Stomach (tissue), 8 donors: ENCODE measurements at regions not wholly inside any gene's neighbourhood (a gene's known extent, or its start where the extent isn't known, plus 50 kb on each side); places are given as distances from the start of the nearest gene placed in this dataset.

ENCODE experiments used
- DNase-seq, 2 donors: peaks; one replicate each; pipeline versions ENCODE4 v3.0.0 to v3.0.0-alpha.2; 2013 to 2019
- H3K27ac ChIP-seq, 5 donors: fragments of 200-600 bp in 4 of 5; sonication (generic) in 4 of 5; one replicate each; pipeline ENCODE4 v1.5.1; 2013 to 2019; ENCODE audit warnings: mild to moderate bottlenecking in 1 of 5, moderate library complexity in 1 of 5
- H3K27me3 ChIP-seq, 3 donors: fragments of 200-600 bp; sonication (generic); one replicate each; pipeline ENCODE4 v1.5.1; 2017 to 2019; ENCODE audit warnings: mixed run types in 1 of 3
- H3K36me3 ChIP-seq, 4 donors: fragments of 200-600 bp; sonication (generic); 1 replicate in 3 of 4; 2 replicates in 1 of 4; pipeline ENCODE4 v1.5.1; 2016 to 2019
- H3K4me1 ChIP-seq, 4 donors: fragments of 200-600 bp; sonication (generic); one replicate each; pipeline ENCODE4 v1.5.1; 2016 to 2019
- H3K4me3 ChIP-seq, 4 donors: fragments of 200-600 bp; sonication (generic) in 3 of 4; one replicate each; pipeline ENCODE4 v1.5.1; 2016 to 2019; ENCODE audit warnings: mild to moderate bottlenecking in 1 of 4
- H3K9me3 ChIP-seq, 4 donors: fragments of 200-600 bp; sonication (generic); one replicate each; pipeline ENCODE4 v1.5.1; 2016 to 2019
- CTCF ChIP-seq, 7 experiments: fragments of 450-650 bp in 4 of 7; fragments of 200-600 bp in 3 of 7; sonication (generic) in 3 of 7; IDR thresholded peaks; one replicate each; pipeline ENCODE4 v1.5.1; 2016 to 2019; ENCODE audit warnings: antibody characterized with exemption in 7 of 7, control low read depth in 2 of 7, mild to moderate bottlenecking in 1 of 7
- EP300 ChIP-seq: sonication (generic); formaldehyde crosslinking; IDR thresholded peaks from one replicate; pipeline ENCODE4 v1.6.1; 2017; ENCODE audit warnings: antibody characterized with exemption
- POLR2A ChIP-seq, 4 donors: fragments of 450-650 bp; IDR thresholded peaks; one replicate each; pipeline ENCODE4 v1.6.1; 2016; ENCODE audit warnings: antibody characterized with exemption in 4 of 4, control low read depth in 2 of 4, mild to moderate bottlenecking in 1 of 4, moderate library complexity in 1 of 4
- POLR2AphosphoS5 ChIP-seq, 3 donors: sonication (generic); formaldehyde crosslinking; IDR thresholded peaks; one replicate each; pipeline ENCODE4 v1.6.1; 2016; ENCODE audit warnings: antibody characterized with exemption in 3 of 3
- WGBS, 5 donors: extraction: QIAGEN DNeasy Blood & Tissue Kit in 3 of 5; methylation state at CpG; one replicate each; pipeline versions ENCODE4 v1.1.5 to v1.1.7; 2013 to 2018; 5-methylcytosine and 5-hydroxymethylcytosine counted together
- intact Hi-C: fragments of 100-400 bp; cut with DNase I; formaldehyde crosslinking; loops from one replicate; pipeline ENCODE4 v1.15.1; 2023; ENCODE audit warnings: low total_unique reads
- donor health status: healthy with polysubstance abuse.
- donor health status: Bipolar disorder and iron deficiency.
- donor health status: healthy.

- intact Hi-C loops = no loop called here
- WGBS, 5 donors = 92 to 100% (median 95%) methylated on average over 2 of the region's 2 CpGs
Observed at GRCh38 chr13:73585236-73585635, 526.4 kb downstream of the KLF5 start.

GRCh38 chr13:73583331-73583730 is 524.5 kb downstream of the KLF5 start:
- H3K36me3 ChIP-seq = no peaks in the 10 kb centered on the region
- H3K27ac ChIP-seq = no peak overlapping the region
- H3K27me3 ChIP-seq = no peaks in the 10 kb centered on the region
- no peak for TF ChIP-seq POLR2A (IDR thresholded peaks at IDR 0.05)
- H3K4me1 ChIP-seq = no peaks in the 10 kb centered on the region
- H3K9me3 ChIP-seq = peaks cover 0 to 4% (median 0%) of the 10 kb centered on the region in 4 donors
- no peak for DNase-seq
- H3K4me3 ChIP-seq = no peak overlapping the region
- intact Hi-C loops = no loop called here
- WGBS, 5 donors = 71 to 79% (median 73%) methylated on average over 3 of the region's 3 CpGs

More at GRCh38 chr13:73585236-73585635, 526.4 kb downstream of the KLF5 start:
- DNase-seq = no peak
- H3K27me3 ChIP-seq = no peaks in the 10 kb centered on the region
- H3K4me3 ChIP-seq = no peak overlapping the region
- no peaks in the 10 kb centered on the region for H3K4me1 ChIP-seq
- no peaks in the 10 kb centered on the region for H3K36me3 ChIP-seq
- peaks cover 0 to 4% (median 0%) of the 10 kb centered on the region in 4 donors for H3K9me3 ChIP-seq
- H3K27ac ChIP-seq = no peak overlapping the region
- TF ChIP-seq EP300 = no peak
- TF ChIP-seq POLR2AphosphoS5 (IDR thresholded peaks at IDR 0.05) = no peak
- no peak for TF ChIP-seq POLR2A (IDR thresholded peaks at IDR 0.05)
- TF ChIP-seq CTCF (IDR thresholded peaks at IDR 0.05) = no peak

- H3K36me3 ChIP-seq = no peaks in the 10 kb centered on the region
- no peak overlapping the region for H3K27ac ChIP-seq
- 67 to 82% (median 80%) methylated on average over 3 of the region's 3 CpGs for WGBS, 5 donors
- no peak overlapping the region for H3K4me3 ChIP-seq
- no peaks in the 10 kb centered on the region for H3K4me1 ChIP-seq
- TF ChIP-seq POLR2A (IDR thresholded peaks at IDR 0.05) (no peak), POLR2AphosphoS5 (IDR thresholded peaks at IDR 0.05) (no peak), CTCF (IDR thresholded peaks at IDR 0.05) (no peak), EP300 (no peak)
- H3K9me3 ChIP-seq = peaks cover 0 to 2% (median 0%) of the 10 kb centered on the region in 4 donors
- DNase-seq = no peak
- no peaks in the 10 kb centered on the region for H3K27me3 ChIP-seq
- intact Hi-C loops = no loop called here
Observed at GRCh38 chr13:73580513-73581267, 521.9 kb downstream of the KLF5 start.

- no peaks in the 10 kb centered on the region for H3K36me3 ChIP-seq
- no peak for DNase-seq
- H3K4me3 ChIP-seq = no peak overlapping the region
- no peak for TF ChIP-seq POLR2AphosphoS5 (IDR thresholded peaks at IDR 0.05)
- no peak for TF ChIP-seq POLR2A (IDR thresholded peaks at IDR 0.05)
- no peak for TF ChIP-seq CTCF (IDR thresholded peaks at IDR 0.05)
- no peak for TF ChIP-seq EP300
- no peak overlapping the region for H3K27ac ChIP-seq
- H3K27me3 ChIP-seq = no peaks in the 10 kb centered on the region
- H3K4me1 ChIP-seq = no peaks in the 10 kb centered on the region
- H3K9me3 ChIP-seq = no peaks in the 10 kb centered on the region
- intact Hi-C loops = no loop called here
- 80 to 93% (median 85%) methylated on average over 2 of the region's 2 CpGs for WGBS, 5 donors
Observed at GRCh38 chr13:73579574-73580274, 520.9 kb downstream of the KLF5 start.
